Adrenal gland (tissue), 5 donors: ENCODE measurements at regions not wholly inside any gene's neighbourhood (a gene's known extent, or its start where the extent isn't known, plus 50 kb on each side); places are given as distances from the start of the nearest gene placed in this dataset.

Experiments
- POLR2A ChIP-seq, 2 donors: fragments of 450-650 bp; IDR thresholded peaks; one replicate each; pipeline ENCODE4 v1.6.1; 2017; ENCODE audit warnings: antibody characterized with exemption in 2 of 2, mild to moderate bottlenecking in 2 of 2, moderate library complexity in 1 of 2
- TF ChIP-seq, protein P1 (sequence below), 6 experiments: fragments of 450-650 bp in 4 of 6; fragments of 200-600 bp in 2 of 6; sonication (generic) in 1 of 6; IDR thresholded peaks; 1 replicate in 5 of 6; 2 replicates in 1 of 6; pipeline versions ENCODE4 v1.5.1 to v1.8.0; 2016 to 2021; ENCODE audit warnings: antibody characterized with exemption in 6 of 6, mild to moderate bottlenecking in 2 of 6, moderate library complexity in 1 of 6
- donor health status: DM: no; HTN: no; CAD: no.

DNA sequence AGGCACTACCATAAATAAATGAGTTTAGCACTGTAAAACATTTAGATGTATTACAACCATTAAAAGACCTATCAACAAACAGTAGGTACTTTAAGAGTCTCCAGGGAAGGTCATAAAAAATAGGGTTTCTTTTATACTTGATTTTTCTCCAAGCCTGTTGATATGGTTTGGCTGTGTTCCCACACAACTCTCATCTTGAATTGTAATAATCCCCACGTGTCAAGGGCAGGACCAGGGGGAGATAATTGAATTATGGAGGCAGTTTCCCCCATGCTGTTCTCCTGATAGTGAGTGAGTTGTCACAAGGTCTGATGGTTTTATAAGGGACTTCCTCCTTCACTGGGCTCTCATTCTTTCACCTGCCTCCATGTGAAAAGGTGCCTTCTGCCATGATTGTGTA lies 468.9 kb upstream of the UBE2E2 start:
- TF ChIP-seq, protein P1, sequence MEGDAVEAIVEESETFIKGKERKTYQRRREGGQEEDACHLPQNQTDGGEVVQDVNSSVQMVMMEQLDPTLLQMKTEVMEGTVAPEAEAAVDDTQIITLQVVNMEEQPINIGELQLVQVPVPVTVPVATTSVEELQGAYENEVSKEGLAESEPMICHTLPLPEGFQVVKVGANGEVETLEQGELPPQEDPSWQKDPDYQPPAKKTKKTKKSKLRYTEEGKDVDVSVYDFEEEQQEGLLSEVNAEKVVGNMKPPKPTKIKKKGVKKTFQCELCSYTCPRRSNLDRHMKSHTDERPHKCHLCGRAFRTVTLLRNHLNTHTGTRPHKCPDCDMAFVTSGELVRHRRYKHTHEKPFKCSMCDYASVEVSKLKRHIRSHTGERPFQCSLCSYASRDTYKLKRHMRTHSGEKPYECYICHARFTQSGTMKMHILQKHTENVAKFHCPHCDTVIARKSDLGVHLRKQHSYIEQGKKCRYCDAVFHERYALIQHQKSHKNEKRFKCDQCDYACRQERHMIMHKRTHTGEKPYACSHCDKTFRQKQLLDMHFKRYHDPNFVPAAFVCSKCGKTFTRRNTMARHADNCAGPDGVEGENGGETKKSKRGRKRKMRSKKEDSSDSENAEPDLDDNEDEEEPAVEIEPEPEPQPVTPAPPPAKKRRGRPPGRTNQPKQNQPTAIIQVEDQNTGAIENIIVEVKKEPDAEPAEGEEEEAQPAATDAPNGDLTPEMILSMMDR (IDR thresholded peaks at IDR 0.05) = no peak
- TF ChIP-seq POLR2A (IDR thresholded peaks at IDR 0.05) = no peak
